Kidney tubule cell (primary cell): ENCODE measurements at regions not wholly inside any gene's neighbourhood (a gene's known extent, or its start where the extent isn't known, plus 50 kb on each side); places are given as distances from the start of the nearest gene placed in this dataset.

Experiments
- DNase-seq: peaks from one replicate; pipeline ENCODE4 v3.0.0-alpha.2; 2018; ENCODE audit warnings: low spot score

DNA sequence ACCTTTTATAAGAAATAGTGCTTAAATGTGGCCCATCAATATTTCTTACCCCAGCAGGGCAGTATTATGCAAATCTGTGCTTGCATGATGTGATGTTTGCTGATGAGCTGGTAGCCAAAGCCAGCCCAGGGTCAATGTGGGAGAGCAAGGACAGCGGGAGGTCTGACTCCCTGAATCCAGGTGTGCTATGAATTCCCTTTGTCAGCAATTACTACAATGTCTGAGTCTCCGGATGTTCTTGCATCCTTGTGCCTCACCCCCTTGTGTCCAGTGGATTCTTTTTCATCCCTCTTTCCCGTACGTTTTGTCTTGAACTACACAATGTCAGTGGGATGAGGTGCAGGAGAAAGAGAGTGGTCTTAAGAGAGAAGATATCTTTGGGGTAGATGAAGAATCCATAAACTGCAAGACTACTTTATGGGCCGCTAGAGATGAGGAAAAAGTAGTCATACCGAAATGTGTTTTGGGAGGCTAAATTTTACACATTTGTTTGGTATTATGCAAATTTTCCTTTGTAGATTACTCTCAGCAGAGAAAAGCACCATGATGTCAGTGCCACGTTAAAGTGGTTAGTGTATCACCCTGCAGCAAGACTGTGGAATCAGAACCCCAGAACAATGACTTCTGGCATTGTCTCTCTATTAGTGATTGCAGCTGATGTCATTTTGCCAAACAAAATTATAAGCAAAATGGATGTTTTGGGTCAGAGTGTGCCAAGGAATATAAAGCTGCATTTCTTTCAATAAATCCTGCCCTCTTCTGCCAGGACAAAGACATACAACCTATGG lies 53.5 kb upstream of the TSHZ3 start:
- DNase-seq = no peak

DNA sequence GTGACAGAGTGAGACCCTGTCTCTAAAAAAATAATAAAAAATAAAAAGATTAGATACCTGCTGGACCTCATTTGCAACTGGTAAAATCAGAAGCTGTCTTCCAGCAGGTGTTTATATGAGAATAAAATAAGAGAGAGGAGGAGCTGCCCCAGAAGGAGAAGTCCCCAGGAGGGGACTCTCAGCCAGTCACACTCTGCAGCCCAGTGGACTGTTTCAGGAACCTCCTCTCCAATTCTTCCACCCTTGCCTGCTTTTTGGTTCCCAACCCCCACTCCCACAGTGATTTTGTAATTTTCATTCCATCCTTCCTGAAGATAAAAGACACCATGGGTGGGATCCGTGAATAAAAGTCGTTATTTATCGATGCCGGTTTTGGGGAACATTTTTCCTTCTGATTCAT lies 56.9 kb upstream of the TSHZ3 start:
- no peak for DNase-seq

DNA sequence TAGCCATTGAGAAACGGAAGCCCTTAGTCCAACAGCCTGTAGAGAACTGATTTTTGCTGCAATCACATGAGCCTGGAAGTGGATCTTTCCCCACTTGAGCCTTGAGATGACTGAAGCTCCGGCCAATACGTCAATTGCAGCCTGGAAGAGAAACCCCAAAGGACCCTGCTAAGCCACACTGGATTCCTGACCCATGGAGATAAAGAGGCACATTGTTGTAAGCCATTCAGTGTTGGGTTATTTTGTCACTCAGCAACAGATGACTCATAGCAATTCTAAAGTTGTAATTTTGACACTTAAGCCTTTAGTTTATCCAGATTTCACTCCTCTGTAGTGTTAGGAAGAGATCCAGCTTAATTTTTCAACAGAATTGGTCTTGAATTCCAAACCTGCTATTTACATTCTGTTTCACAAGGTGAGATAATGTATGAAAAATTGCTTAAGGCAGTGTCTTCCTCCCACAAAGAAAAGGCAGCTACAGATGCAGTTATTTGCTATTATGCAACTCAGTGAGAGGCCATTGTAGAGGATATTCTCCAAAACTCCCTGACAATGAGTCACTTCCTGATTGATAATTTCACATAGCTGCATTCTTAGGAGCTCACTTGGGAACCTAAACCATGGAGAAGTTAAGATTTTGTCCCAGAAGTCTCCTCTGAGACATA lies 59.4 kb upstream of the TSHZ3 start:
- peak; percentile 70 for DNase-seq

DNA sequence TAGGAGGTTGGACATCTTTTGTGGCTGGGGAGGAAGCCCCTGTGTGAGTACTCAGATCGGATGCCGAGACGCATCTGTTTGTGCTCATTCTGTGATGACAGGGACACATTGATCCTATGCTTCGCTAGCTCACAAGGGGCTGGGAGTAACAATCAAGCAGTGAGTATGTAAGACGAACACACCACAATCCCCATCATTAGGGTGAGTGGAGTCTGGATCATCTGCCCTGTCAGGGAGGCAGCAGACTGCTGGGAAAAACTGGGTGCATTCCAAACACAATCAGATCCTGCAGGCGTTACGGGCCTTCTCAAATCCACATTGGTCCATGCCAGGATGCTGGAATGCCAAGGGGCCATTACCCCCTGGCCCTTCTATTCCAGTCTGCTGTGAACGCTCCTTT lies 64.1 kb upstream of the TSHZ3 start:
- DNase-seq = no peak

DNA sequence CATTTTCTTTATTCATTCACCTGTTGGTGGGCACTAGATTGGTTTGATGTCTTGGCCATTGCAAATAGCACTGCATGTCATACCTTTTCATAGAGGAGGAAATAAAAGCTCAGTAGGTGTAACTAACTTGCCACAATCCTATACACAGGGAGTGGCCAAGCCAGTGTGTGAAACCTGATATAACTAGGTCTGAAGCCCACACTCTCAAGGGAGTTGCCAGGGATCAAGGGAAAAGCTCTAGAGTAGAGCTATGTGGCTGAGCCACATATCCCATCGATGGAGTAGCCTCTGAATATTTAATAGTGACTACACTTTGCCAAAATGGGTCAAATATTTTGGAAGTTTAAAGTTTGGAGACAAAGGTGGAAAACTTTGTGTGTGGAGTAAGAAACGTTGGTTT lies 66.1 kb upstream of the TSHZ3 start:
- no peak for DNase-seq

DNA sequence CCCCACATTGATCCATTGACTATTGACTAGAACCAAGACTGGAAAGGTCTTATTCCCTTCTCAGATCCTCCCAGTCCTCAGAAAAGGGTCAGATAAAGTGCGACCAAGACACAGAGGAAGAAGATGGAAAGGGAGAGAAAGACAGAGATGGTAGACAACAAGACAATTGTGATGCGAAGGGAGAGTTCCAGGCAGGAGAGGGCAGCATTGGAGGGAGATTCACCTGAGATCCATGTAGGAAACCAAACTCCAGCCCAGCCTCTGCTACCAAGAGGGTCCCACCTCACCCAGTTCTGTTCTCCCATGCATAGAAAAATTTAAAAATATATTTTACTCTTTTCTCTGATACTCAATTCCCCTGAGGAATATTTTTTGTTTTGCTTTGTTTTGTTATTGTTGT lies 67.3 kb upstream of the TSHZ3 start:
- DNase-seq = no peak

DNA sequence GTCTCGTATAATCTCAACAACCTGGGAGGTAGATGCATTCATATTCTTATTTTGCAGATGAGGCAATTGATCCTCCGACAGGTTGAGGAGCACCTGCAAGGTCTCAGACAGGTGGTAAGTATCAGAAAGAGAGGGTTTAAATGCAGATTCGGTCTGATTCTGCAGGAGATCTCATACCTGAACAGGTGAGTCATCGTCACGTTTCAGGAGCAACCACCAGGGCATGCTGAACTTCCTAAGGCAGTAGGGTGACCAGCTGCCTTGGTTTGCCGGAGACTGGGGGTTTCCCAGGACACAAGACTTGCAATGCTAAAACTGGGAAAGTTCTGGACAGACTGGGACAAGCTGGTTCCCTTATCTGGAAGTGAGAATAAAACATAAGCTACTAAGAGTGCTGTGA lies 68.8 kb upstream of the TSHZ3 start:
- DNase-seq = peak; percentile 45

DNA sequence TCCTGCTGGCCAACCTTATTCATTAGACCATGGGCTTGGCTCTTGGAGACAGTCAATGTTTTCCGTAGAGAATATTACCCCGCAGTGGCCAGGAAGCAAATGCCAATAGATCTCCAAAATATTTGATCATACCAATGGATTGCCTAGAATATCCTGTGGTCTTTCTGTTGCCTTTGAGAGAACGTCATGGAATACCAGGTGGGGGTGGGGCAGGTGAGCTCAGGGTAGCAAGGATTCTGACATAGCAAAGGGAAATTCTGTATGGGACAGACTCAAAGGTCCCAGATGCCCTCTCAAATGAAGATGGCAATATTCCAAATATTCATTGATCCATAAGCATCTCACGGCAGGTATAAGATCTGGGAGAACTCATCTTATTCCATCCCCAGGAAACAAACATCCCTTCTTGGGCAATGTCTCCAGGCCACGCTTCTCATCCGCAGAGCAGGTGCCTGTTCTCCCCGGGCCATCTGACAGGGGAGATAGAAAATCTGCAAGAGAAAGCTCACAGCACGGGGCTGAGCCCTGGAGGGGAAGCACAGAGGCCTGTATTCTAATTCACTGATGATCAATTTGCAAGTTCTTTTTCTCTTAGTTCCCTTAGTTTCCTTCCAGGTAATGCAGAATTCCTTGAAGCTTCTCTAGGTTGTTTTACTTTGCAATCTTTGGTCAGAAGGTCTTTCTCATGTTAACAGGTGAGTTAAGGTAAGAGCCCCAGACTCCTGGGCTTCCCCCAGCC lies 69.6 kb upstream of the TSHZ3 start:
- no peak for DNase-seq

DNA sequence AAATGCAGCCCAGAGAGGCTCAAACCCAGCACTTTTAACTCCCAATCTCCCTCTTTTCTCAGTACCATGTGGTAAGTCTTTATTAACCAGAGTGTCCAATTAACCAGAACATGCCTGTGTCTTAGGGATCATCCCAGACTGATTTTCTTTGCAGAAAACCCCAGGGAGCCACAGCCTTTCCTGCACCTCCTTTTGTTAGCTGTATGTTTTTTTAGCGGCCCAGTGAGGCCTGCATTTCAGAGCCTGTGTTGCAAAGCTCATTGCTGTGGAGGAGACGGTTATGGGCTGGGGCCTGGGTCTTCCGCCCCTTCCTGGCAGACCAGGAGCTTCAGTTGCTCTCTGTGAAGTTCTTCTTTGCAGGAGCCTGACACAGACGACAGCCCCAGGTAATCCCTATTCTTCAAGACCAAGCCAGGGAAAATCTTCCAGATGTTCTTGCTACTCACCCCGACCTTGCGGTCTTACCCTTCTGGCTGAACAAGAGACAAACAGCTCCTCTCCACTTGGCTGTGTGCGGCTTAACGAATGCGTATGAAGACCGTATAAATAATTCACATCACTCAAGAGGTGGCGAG lies 70.7 kb upstream of the TSHZ3 start:
- no peak for DNase-seq

DNA sequence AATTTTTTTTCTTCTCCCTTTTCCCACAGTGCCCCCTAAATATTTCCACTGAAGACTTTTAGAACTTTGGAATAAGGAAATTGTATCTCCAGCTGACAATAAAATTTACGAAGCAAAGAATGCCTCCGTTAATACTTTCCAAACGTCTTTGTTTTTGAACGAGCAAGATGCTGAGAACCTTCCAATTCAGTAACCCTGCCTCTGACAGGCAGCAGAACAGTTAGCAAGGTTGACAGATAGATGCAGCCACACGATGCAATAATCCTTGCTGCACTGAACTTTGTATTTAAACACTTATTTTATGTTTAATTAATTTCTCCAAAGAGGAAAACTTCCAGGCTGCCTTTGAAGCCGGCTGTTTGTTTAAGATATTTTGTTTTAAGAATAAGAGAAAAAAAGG lies 71.8 kb upstream of the TSHZ3 start:
- no peak for DNase-seq

DNA sequence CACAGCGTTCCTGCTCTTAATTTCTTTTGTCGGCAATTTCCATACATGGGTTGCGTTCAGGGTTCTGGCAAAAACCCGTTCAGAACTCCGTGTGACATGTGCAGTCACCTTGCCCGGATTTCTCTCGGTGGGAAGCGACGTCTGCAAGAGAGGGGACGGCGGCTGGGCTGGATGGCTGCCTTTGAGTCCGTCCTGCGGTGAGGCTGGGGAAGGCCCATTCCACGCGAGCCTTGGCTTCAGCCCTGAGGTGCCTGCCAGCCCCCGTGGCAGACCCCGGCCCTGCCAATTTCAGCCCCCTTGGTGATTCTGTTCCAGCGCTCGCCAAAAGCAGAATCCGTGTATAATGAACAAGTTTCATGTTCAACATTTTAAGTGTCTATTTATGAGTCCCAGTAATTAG lies 72.6 kb upstream of the TSHZ3 start:
- DNase-seq = no peak

DNA sequence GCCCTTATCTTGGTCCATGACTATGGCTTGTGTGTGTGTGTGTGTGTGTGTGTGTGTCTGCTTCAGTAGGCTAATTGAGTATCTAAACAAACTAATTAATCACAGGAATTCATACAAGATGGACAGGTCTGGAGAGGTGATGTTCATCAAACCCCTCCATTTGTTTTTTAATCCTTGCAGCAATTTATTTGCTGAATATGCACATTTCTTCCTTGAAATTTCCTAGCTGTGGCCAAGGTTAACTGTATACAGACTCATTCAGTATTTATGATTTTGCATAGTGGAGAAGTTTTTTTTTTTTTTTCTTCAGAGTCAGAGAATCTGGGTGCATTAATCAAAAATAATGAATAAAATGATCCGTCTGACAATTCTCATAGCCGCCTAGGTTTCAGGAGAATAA lies 74.7 kb upstream of the TSHZ3 start:
- DNase-seq = no peak

DNA sequence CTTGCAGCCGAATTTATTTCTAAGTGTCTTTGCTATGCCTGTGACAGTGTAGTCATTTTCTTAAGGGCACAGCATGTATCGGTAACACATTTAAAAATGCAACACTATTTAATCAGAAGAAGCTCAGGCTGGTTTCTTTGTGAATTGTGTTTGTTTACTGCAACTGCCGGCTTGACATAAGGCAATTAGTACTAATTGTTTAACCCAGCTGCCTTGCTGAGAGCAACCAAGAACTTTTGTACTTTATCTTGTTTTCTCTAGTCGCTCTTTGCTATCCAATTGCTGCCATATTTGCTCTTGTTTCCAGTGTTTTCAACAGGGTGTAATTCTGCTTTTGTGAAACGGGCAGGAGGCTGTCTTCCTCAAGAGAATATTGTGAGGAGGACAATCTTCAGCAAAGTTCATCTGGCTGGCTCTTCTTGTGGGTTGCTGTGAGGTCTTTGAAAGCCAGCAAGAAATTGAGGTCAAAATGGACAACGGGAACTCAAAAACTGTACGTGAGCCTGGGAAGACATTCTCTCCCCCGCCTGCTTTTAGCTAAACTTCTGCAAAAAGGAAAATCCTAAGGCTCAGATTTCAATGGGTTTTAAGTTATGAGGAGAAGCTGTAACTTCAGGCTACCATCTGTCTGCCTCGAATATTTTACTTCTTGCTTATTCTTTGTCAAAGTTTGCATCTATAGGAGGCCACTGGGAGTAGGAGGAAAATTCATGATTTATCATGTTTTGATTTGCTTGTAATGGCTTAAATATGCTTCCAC lies 75.8 kb upstream of the TSHZ3 start:
- no peak for DNase-seq

DNA sequence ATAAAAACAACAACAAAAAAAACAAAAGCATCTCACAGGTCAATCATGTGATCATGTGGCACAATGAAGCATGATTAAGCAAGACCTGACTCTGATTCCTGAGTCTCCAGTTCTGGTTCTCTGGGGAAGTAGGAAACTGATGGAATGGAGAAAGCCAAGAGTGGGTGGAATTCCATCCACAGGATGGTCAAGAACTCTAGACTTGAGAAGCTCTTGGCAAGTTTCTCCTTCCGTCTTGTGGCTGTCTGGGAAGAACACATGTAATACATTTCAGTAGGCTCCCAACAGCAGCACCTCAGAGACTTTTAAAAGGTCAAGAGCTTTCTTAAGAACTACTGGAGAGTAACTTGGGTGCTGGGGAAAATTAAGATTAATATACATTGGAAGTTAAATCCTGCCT lies 78.6 kb upstream of the TSHZ3 start:
- DNase-seq = no peak

DNA sequence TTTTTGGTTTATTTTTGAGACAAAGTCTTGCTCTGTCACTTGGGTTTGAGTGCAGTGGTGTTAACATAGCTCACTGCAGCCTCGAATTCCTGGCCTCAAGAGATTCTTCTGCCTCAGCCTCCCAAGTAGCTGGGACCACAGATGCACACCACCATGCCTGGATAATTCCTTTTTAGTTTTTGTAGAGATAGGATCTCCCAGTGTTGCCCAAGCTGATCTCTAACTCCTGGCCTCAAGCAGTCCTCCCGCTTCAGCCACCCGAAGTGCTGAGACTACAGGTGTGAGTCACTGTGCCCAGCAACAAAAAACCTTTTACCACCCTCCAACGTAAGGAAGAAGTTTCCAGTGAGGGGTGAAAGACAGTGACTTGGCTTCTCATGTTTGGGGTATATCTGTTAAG lies 81.1 kb upstream of the TSHZ3 start:
- no peak for DNase-seq

DNA sequence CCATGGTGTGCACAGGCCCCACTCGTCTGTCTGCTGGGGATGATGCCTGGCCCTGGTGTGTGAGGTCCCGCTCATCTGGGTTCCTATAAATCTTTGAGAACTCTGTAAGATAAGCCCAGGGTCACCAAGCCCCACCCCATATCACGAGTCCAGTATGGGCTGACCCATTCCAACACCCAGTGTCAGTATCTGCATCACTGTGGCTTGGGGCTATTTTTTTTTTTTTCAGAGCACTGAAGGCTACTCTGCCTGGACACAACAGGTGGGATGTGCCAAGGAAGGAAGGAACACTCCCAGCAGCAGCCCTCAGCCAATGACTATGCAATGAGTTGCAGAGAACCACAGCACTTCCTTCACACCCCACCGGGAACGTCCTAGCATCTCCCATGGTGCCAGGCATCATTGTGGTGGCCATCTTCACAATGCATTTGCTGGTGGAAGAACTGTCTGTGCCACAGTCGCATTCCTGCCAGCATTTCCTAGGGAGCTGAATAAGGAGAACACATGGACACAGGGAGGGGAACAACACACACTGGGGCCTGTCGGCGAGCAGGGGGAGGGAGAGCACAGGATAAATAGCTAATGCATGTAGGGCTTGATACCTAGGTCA lies 83.1 kb upstream of the TSHZ3 start:
- no peak for DNase-seq

DNA sequence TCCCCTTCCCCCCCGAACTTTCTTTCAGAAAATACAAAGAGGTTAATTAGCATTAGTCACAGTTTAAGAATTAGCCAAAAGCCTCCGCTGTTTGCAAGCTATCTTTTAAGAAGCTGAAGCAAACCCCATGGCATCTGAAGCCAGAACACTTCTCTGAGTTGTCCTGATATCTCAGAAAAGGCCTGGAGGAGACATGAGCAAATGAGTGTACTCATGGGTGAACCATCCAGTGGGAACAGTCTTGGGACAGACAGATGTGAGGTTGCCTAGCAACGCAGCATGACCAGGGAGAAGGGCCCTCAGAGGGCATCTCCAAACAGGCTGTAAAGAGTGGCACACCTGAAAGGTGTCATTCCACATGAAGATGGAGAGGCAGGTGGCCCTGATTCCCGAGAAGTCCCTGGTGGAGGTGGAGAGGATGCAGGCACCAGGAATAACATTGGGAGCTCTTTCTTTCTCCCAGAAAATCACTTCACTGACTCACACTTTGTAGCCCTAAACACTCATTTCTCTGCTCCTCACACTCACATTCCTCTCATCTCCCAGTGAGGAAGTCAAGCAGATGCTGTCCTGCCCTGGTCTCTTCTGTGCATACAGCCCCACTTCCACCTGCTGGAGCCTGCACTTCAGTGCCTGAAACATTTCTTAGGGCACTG lies 87.0 kb upstream of the TSHZ3 start:
- no peak for DNase-seq

DNA sequence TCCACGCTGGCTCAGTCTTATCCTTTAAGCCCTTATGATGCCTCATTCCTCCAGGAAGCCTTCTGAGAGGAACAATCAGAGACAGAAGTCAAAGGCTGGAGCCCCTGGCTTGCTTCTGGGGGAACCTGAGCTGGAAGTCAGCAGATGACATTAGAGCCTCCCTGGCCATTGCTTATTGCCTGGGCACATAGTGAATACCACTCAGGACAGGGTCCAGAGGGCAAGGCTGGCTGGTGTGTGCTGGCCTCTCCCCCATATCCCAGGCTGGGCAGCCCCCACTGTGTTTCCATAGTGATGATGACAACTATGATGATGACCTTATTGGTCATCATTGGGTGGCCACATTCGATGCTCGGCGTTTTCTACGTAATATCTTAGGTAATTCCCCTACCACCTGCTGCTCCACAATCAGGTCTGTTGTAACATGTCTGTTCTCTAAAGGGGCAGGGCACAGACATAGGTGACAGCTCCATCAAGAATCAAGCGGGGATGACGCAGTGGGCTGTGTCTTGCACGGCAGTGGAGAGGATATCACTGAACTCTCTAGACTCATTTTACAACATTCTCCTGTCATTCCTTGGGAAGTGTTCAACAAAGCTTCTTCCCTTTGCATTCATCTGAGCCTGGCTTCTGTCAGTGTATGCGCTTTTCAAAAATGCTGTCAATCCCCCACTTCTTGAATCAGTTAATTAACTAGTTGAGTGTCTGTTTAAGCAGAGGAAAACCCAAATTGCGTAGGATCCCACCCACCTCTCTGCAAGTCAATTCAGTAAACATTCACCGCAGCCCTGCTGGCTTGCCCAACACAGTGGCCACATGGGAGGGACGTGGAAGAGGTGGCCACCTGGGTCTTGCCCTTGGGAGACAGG lies 89.4 kb upstream of the TSHZ3 start:
- DNase-seq = no peak

DNA sequence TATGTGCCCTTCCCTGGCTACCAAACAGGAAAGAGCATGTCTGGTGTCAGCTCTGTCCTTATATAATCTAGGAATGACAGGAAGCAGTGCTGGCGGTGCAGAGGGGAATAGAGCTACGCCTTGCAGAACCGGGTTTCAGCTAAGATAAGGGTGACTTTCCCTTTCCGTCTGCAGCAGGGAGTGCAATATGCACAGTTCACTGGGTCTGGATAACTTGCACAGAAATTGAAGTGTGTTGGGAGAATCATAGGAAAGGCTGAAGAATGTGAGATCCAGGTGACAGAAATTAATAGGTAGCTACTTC lies 90.0 kb upstream of the TSHZ3 start:
- DNase-seq = no peak

DNA sequence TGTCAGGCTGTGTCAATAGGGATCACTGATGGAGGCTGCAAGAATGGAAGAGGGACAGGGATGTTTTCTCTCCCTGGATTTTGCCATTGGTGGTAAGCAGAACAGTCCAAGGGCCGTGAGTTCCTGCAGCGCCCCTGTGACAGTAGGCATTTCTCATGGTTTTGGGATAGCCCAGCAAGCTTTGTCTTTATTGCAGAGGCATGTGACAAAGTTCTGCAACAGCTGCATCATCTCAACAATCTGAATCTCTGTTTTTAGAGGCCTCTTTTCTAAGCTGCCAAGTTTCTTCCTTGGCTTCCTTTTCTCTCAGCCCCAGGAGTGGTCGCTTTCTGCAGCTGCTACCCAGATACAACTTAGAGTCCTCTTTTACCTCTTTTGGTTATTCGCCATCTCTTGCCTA lies 95.7 kb upstream of the TSHZ3 start:
- DNase-seq = no peak
